ENCODE measurements at regions not wholly inside any gene's neighbourhood (a gene's known extent, or its start where the extent isn't known, plus 50 kb on each side); places are given as distances from the start of the nearest gene placed in this dataset.
"Not testable (repeated sequence)": the region's sequence is repeated elsewhere in the genome, so short reads cannot be mapped to it uniquely, and the experiment has no call there.

DNA sequence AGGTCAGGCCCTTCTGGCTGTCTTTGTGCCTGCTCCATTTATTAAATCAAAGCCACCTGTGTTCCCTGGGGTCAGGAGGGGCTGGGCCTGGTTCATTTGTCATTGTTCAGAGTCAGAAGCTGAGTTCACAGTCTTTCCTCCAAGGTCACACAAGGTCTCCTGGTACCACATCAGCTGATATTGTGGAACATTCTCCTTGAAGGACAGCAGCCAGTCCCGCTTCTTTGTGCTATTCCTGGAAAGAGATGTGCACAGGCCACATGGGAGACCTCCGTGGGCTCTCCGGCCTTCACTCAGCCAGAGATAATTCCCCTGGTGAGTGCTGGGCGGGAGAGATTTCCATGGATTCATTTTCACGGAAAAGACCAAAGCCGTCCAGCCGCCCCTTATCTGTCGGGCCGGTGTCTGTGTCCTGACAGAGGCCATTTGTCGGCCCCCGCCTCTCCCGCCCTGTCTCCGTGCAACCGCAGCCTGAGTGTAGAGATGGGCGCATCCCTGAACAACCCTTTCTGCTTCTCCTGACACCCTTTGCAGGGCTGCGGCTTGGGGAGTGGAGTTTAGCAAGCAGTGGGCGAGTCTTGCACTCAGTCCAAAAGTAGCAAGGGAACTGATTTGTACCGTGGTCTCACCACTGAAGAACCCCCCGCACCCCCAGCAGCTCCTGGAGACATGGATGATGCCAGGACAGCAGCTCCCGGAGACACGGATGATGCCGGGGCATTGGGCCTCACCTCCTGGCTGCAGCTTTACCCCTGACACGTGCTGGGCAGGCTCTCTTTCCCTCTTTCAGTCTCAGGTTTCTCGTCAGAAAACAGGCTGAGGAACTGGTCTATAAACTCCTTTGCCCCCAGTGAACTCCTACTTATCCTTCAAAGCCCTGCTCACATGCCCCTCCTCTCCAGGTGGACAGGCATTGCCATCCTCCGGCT, 198.4 kb downstream of the LAT start:
- DNase-seq; H3K4me3 ChIP-seq; ATAC-seq; H3K4me1 ChIP-seq (ENCODE audit: low read depth); H3K36me3 ChIP-seq (ENCODE audit: low read depth); H3K9me3 ChIP-seq; intact Hi-C loops (cut with DNase I, micrococcal nuclease): not testable (repeated sequence)

DNA sequence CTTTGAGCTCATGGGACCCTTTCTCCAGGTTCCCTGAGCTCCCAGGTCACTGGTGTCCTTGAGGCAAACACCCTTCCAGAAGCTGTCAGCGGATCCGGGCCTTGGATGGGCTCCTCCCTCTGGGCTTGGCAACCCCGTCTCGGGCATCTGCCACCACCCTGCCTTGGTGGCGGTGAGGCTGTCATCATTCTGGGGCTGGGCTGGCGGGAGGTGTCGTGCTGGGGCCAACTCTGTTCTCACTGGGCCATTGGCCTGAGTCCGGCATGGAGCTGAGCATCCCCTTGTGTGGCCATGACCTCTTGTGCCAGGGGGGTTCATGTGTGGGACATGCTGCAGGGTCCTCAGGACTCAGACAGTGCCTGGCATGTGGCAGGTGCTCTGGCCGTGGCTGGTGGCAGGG, 197.6 kb downstream of the LAT start:
- intact Hi-C loops (cut with DNase I, micrococcal nuclease) = no loop called here
- TF ChIP-seq, protein P1, sequence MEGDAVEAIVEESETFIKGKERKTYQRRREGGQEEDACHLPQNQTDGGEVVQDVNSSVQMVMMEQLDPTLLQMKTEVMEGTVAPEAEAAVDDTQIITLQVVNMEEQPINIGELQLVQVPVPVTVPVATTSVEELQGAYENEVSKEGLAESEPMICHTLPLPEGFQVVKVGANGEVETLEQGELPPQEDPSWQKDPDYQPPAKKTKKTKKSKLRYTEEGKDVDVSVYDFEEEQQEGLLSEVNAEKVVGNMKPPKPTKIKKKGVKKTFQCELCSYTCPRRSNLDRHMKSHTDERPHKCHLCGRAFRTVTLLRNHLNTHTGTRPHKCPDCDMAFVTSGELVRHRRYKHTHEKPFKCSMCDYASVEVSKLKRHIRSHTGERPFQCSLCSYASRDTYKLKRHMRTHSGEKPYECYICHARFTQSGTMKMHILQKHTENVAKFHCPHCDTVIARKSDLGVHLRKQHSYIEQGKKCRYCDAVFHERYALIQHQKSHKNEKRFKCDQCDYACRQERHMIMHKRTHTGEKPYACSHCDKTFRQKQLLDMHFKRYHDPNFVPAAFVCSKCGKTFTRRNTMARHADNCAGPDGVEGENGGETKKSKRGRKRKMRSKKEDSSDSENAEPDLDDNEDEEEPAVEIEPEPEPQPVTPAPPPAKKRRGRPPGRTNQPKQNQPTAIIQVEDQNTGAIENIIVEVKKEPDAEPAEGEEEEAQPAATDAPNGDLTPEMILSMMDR (IDR thresholded peaks at IDR 0.05) = no peak
- Histone ChIP-seq H3K9me3 (no peaks in the 10 kb centered on the region), H3K4me1 (ENCODE audit: low read depth) (no peaks in the 10 kb centered on the region), H3K36me3 (ENCODE audit: low read depth) (no peaks in the 10 kb centered on the region), H3K4me3 (no peak overlapping the region)
- DNase-seq (no peak), ATAC-seq (no peak)

- H3K4me1 ChIP-seq (ENCODE audit: low read depth); H3K4me3 ChIP-seq; H3K36me3 ChIP-seq (ENCODE audit: low read depth); H3K9me3 ChIP-seq; intact Hi-C loops (cut with DNase I, micrococcal nuclease); ATAC-seq: not testable (repeated sequence)
- peak in 1 of 3 donors; percentile 34 for DNase-seq
Measured at GRCh38 chr16:29181921-29182411, 197.1 kb downstream of the LAT start.

DNA sequence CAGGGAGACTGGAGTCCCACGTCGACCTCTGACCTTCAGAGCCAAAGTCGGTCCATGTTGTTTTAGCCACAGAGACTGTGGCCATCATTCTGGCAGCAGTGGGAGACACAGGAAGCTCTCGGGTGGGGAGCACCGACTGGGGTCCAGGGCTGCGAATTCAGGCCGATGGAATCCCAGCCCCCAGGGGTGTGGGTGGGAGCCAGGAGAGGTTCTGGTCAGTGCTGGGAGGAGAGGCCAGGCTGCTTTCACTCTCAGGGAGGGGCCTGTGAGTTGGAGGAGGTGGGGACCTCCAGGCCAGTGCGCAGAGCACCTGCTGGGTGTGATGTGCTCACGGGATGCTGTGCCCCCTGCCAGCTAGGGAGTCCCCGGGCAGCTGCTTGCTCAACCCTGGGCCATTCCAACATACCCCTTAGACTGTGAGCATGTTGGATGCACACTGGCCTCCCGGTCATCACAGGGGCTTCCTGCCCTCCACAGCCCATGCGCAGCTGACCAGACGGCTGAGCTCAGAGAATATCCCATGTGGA, 196.5 kb downstream of the LAT start:
- H3K4me1 ChIP-seq (ENCODE audit: low read depth); ATAC-seq; H3K9me3 ChIP-seq; intact Hi-C loops (cut with DNase I, micrococcal nuclease); H3K36me3 ChIP-seq (ENCODE audit: low read depth); H3K4me3 ChIP-seq: not testable (repeated sequence)
- DNase-seq = peak in 1 of 3 donors; percentile 6

GRCh38 chr16:29180206-29180600, 195.4 kb downstream of the LAT start:
- H3K36me3 ChIP-seq (ENCODE audit: low read depth); intact Hi-C loops (cut with DNase I, micrococcal nuclease); ATAC-seq: not testable (repeated sequence)

DNA sequence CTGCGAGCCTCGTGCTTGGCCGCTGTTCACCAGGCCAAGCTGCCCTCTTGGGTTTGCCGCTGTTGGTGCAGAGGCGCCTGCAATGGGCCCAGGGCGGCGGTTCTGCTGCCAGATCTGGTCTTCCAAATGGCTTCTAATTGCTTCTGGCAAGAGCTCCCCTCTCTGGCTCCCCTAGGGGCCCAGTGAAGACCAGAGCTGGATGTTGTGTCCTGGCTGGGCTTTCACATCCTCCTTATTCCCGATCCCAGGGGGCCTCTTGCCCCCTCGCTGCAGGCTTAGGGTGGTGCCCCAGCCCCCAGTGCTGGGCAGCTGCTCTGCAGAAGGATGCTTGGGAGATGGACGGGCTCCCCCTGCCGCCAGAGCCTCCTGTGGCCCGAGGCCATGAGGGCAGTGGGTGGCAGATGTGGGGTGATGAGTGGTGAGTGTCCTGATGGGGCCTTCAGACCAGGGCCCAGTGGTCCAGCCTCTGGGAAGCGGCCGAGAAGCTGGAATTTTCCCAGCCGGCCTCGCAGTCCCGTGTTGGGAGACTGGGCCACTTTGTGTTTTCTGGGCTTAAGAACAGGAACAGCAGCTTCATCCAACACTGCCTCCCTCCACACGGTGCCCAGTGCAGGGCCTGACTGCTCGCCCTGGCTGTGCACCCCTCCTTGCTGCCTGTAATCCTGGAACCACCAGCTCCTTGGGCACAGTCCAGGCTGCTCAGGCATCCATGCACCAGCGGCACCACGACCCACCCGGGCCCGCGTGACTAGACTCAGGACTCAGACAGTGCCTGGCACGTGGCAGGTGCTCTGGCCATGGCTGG, 194.8 kb downstream of the LAT start:
- ATAC-seq; H3K4me1 ChIP-seq (ENCODE audit: low read depth); H3K9me3 ChIP-seq; H3K36me3 ChIP-seq (ENCODE audit: low read depth); intact Hi-C loops (cut with DNase I, micrococcal nuclease); H3K4me3 ChIP-seq: not testable (repeated sequence)
- peak in 1 of 3 donors; percentile 45 for DNase-seq

More at GRCh38 chr16:29180206-29180600, 195.4 kb downstream of the LAT start:
- H3K4me1 ChIP-seq (ENCODE audit: low read depth); H3K4me3 ChIP-seq; H3K9me3 ChIP-seq; DNase-seq: not testable (repeated sequence)

GRCh38 chr16:29177888-29178726, 193.3 kb downstream of the LAT start:
- H3K9me3 ChIP-seq; H3K4me3 ChIP-seq; H3K36me3 ChIP-seq (ENCODE audit: low read depth); H3K4me1 ChIP-seq (ENCODE audit: low read depth); intact Hi-C loops (cut with DNase I, micrococcal nuclease): not testable (repeated sequence)
- DNase-seq = peak in 1 of 3 donors; percentile 57
- ATAC-seq = peak; percentile 62

- H3K4me3 ChIP-seq; H3K4me1 ChIP-seq (ENCODE audit: low read depth); H3K9me3 ChIP-seq; intact Hi-C loops (cut with DNase I, micrococcal nuclease); H3K36me3 ChIP-seq (ENCODE audit: low read depth): not testable (repeated sequence)
- DNase-seq (peak in 1 of 3 donors; percentile 42), ATAC-seq (peak; percentile 26)
Measured at GRCh38 chr16:29177203-29177887, 192.5 kb downstream of the LAT start.

GRCh38 chr16:29176822-29177202, 192.0 kb downstream of the LAT start:
- ATAC-seq; DNase-seq; H3K9me3 ChIP-seq; intact Hi-C loops (cut with DNase I, micrococcal nuclease); H3K4me3 ChIP-seq; H3K36me3 ChIP-seq (ENCODE audit: low read depth); H3K4me1 ChIP-seq (ENCODE audit: low read depth): not testable (repeated sequence)

- ATAC-seq; H3K4me3 ChIP-seq; H3K4me1 ChIP-seq (ENCODE audit: low read depth); H3K9me3 ChIP-seq; intact Hi-C loops (cut with DNase I, micrococcal nuclease); DNase-seq; H3K36me3 ChIP-seq (ENCODE audit: low read depth): not testable (repeated sequence)
Measured at GRCh38 chr16:29176154-29176470, 191.3 kb downstream of the LAT start.

GRCh38 chr16:29175411-29176153, 190.7 kb downstream of the LAT start:
- H3K4me3 ChIP-seq; H3K4me1 ChIP-seq (ENCODE audit: low read depth); H3K9me3 ChIP-seq; H3K36me3 ChIP-seq (ENCODE audit: low read depth); ATAC-seq; intact Hi-C loops (cut with DNase I, micrococcal nuclease): not testable (repeated sequence)
- DNase-seq = peak in 1 of 3 donors; percentile 34

All from mucosa of descending colon (tissue), 3 donors.